ENCODE measurements at regions not wholly inside any gene's neighbourhood (a gene's known extent, or its start where the extent isn't known, plus 50 kb on each side); places are given as distances from the start of the nearest gene placed in this dataset.

- BruUV-seq (replicated peaks), result no TSS peak
- Histone ChIP-seq H3K27ac (ENCODE audit: low read depth, low read length, poor library complexity, severe bottlenecking) (no peak overlapping the region), H3K36me3 (ENCODE audit: insufficient read depth, low read length, poor library complexity, severe bottlenecking) (no peaks in the 10 kb centered on the region), H3K4me3 (ENCODE audit: low read depth, low read length, poor library complexity, severe bottlenecking) (no peak overlapping the region), H3K4me1 (ENCODE audit: insufficient read depth, low read length, poor library complexity, severe bottlenecking) (no peaks in the 10 kb centered on the region), H3K9me3 (ENCODE audit: low read depth, low read length, poor library complexity, severe bottlenecking) (no peaks in the 10 kb centered on the region), H3K27me3 (replicated peaks; ENCODE audit: insufficient read depth, low read depth, low read length, poor library complexity) (no peaks in the 10 kb centered on the region)
- intact Hi-C loops (cut with micrococcal nuclease; ENCODE audit: unreplicated experiment), result loop anchor here (2.0 kb wide), 2 partner anchors 561 to 713 kb away; no protein-coding TSS in a partner anchor
- CTCF ChIA-PET, result interaction anchor here (0.5 to 1.3 kb wide), 5 partner anchors 294 to 561 kb away, joined by 3 to 9 read pairs (median 4); no protein-coding TSS in a partner anchor
- TF ChIP-seq EZH2 (IDR thresholded peaks at IDR 0.05; ENCODE audit: borderline replicate concordance, low read depth, low read length, poor library complexity, severe bottlenecking) (no peak), CTCF (conservative IDR thresholded peaks at IDR 0.05; ENCODE audit: low read depth, low read length) (peak; percentile 83)
- POLR2A ChIA-PET (ENCODE audit: low non-redundant PET), result no interaction called here
- peak; percentile 75 for DNase-seq (ENCODE audit: low spot score)
These were observed 176.9 kb upstream of the MC4R start for GRCh38 chr18:60549338-60549960.

GRCh38 chr18:60552948-60553347 is 180.4 kb upstream of the MC4R start:
- H3K27ac ChIP-seq (ENCODE audit: low read depth, low read length, poor library complexity, severe bottlenecking), result no peak overlapping the region
- no peaks in the 10 kb centered on the region for H3K4me1 ChIP-seq (ENCODE audit: insufficient read depth, low read length, poor library complexity, severe bottlenecking)
- ChIA-PET POLR2A (ENCODE audit: low non-redundant PET) (no interaction called here), CTCF (no interaction called here)
- DNase-seq (ENCODE audit: low spot score), result no peak
- TF ChIP-seq CTCF (conservative IDR thresholded peaks at IDR 0.05; ENCODE audit: low read depth, low read length), result no peak
- TF ChIP-seq EZH2 (IDR thresholded peaks at IDR 0.05; ENCODE audit: borderline replicate concordance, low read depth, low read length, poor library complexity, severe bottlenecking), result no peak
- BruUV-seq (replicated peaks), result no TSS peak
- no peak overlapping the region for H3K4me3 ChIP-seq (ENCODE audit: low read depth, low read length, poor library complexity, severe bottlenecking)
- H3K36me3 ChIP-seq (ENCODE audit: insufficient read depth, low read length, poor library complexity, severe bottlenecking), result no peaks in the 10 kb centered on the region
- no peaks in the 10 kb centered on the region for H3K27me3 ChIP-seq (replicated peaks; ENCODE audit: insufficient read depth, low read depth, low read length, poor library complexity)
- intact Hi-C loops (cut with micrococcal nuclease; ENCODE audit: unreplicated experiment), result no loop called here
- H3K9me3 ChIP-seq (ENCODE audit: low read depth, low read length, poor library complexity, severe bottlenecking), result no peaks in the 10 kb centered on the region

- Histone ChIP-seq H3K36me3 (ENCODE audit: insufficient read depth, low read length, poor library complexity, severe bottlenecking) (no peaks in the 10 kb centered on the region), H3K27me3 (replicated peaks; ENCODE audit: insufficient read depth, low read depth, low read length, poor library complexity) (peaks cover 4% of the 10 kb centered on the region), H3K27ac (ENCODE audit: low read depth, low read length, poor library complexity, severe bottlenecking) (no peak overlapping the region), H3K4me1 (ENCODE audit: insufficient read depth, low read length, poor library complexity, severe bottlenecking) (no peaks in the 10 kb centered on the region), H3K9me3 (ENCODE audit: low read depth, low read length, poor library complexity, severe bottlenecking) (no peaks in the 10 kb centered on the region), H3K4me3 (ENCODE audit: low read depth, low read length, poor library complexity, severe bottlenecking) (no peak overlapping the region)
- intact Hi-C loops (cut with micrococcal nuclease; ENCODE audit: unreplicated experiment), result no loop called here
- POLR2A ChIA-PET (ENCODE audit: low non-redundant PET), result interaction anchor here (0.6 kb wide), 1 partner anchor 21 kb away, joined by 3 read pairs; no protein-coding TSS in a partner anchor
- CTCF ChIA-PET, result no interaction called here
- no TSS peak for BruUV-seq (replicated peaks)
- TF ChIP-seq CTCF (conservative IDR thresholded peaks at IDR 0.05; ENCODE audit: low read depth, low read length), result no peak
- TF ChIP-seq EZH2 (IDR thresholded peaks at IDR 0.05; ENCODE audit: borderline replicate concordance, low read depth, low read length, poor library complexity, severe bottlenecking), result no peak
- no peak for DNase-seq (ENCODE audit: low spot score)
These were observed 182.4 kb upstream of the MC4R start for GRCh38 chr18:60554967-60555366.

Data from A673 (cell line).